ENCODE measurements at regions not wholly inside any gene's neighbourhood (a gene's known extent, or its start where the extent isn't known, plus 50 kb on each side); places are given as distances from the start of the nearest gene placed in this dataset.

DNA sequence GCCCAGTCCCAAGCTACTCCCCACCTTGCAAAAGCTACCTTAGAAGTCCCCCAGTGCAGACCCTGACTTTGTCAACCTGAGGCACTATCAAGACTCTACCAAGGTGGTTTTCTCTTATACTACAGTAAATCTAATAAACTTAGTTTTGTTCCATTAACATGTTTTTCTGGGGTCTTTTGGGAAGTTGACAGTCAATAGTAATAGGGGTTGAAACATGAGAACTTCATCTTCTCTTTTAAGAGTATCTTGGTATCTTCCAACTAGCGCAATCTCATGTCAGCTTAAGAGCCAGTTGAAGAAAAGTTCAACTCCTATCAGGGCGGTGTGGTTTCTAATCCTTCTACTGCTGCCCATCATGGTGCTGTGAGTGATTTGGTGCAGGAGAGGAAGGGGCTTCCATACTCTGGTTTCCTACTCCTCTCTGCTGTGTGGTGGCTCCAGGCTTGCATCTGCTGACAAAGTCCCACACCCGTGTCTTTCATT lies 164.2 kb downstream of the FOXA2 start:
- TF ChIP-seq CTCF (IDR thresholded peaks at IDR 0.05; ENCODE audit: low read depth, low read length): no peak
- no peak overlapping the region for H3K4me3 ChIP-seq (ENCODE audit: low read depth, low read length)
- peaks cover 40% of the 10 kb centered on the region for H3K27me3 ChIP-seq (ENCODE audit: insufficient read depth, low read depth, severe bottlenecking)
- no peaks in the 10 kb centered on the region for H3K36me3 ChIP-seq
- H3K27ac ChIP-seq: no peak overlapping the region
- DNase-seq: no peak
- H3K9me3 ChIP-seq (ENCODE audit: severe bottlenecking): no peaks in the 10 kb centered on the region

DNA sequence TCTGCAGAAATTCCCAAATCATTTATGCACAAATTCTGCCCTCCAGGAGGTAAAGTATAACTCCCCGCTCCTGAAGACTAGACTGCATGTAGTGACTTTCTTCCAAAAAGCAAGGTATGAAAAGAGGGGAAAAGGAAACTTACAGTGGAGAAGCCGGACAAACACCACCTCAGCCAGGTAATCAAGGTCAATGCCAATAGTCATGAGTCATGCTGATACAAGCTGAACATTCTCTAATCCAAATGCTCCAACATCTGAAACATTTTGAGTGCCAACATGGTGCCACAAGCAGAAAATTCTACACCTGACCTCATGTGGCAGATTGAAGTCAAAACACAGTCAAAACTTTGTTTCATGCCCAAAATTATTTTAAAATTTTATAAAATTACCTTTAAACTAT lies 165.6 kb downstream of the FOXA2 start:
- DNase-seq: no peak
- H3K27me3 ChIP-seq (ENCODE audit: insufficient read depth, low read depth, severe bottlenecking): peaks cover 42% of the 10 kb centered on the region
- no peaks in the 10 kb centered on the region for H3K9me3 ChIP-seq (ENCODE audit: severe bottlenecking)
- TF ChIP-seq CTCF (IDR thresholded peaks at IDR 0.05; ENCODE audit: low read depth, low read length): no peak
- no peaks in the 10 kb centered on the region for H3K36me3 ChIP-seq
- H3K4me3 ChIP-seq (ENCODE audit: low read depth, low read length): no peak overlapping the region
- no peak overlapping the region for H3K27ac ChIP-seq

DNA sequence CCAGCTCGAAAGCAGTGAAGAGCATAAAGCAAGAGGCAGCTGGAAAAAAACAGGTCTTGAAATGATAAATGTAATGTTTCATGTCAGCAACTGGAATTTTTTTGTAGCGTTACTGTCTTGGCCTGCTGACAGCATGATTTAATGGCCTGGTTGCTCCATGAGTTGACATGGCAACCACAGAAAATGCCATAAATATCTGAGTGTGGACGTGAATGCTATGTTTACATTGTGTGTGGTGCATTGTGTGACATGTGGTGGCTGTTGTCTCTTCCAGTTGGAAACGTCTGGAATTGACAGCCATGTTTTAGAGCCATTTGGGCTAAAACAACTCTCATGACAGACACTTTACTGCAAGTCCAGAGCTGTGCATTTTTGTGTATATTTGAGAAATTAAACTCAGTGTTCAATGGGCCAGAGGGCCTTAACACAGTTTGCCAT lies 170.0 kb downstream of the FOXA2 start:
- peaks cover 42% of the 10 kb centered on the region for H3K27me3 ChIP-seq (ENCODE audit: insufficient read depth, low read depth, severe bottlenecking)
- no peak overlapping the region for H3K27ac ChIP-seq
- no peaks in the 10 kb centered on the region for H3K36me3 ChIP-seq
- TF ChIP-seq CTCF (IDR thresholded peaks at IDR 0.05; ENCODE audit: low read depth, low read length): no peak
- DNase-seq: no peak
- H3K9me3 ChIP-seq (ENCODE audit: severe bottlenecking): no peaks in the 10 kb centered on the region
- H3K4me3 ChIP-seq (ENCODE audit: low read depth, low read length): no peak overlapping the region

DNA sequence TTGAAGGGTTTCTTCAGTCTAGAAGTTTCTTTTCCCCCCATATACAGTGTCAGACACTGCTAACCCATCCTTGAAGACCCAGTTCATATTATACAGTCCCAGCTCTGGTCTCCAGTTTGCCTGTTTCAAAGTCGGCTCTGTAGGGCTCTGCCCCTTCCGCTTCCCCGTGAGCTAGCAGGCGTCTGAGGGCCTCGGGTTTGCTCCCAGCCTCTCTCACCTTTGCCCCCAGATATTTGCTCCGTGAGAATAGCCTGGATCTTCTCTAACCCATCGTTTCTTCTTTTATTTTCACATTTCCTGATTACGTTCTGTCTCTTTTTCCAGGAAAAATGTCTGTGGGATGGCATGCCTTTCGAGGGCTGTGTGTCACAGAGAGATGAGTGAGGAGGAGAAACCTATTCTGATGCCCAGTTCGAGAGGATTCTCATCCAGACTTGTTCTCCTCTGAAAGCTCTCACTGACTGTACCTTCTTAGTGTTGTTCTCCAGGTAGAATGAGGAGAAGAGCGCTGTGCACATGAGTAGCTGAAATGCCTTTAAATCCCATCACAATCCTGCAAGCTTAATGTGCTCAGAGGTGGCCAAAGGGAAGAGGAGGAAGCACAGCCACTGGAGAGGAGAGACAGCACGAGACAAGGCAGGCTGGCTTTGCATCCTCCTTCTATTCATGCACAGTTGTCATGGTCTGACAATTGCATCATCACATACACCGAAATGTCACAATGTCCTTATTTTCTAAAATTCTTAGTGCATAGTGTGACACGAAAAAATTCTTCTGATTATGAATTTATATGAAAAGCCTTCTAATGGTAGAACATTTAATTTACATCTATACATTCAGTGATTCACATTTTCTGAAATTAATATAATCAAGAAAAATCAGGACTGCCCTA lies 171.1 kb downstream of the FOXA2 start:
- no peak for DNase-seq
- H3K27ac ChIP-seq: no peak overlapping the region
- H3K36me3 ChIP-seq: no peaks in the 10 kb centered on the region
- H3K4me3 ChIP-seq (ENCODE audit: low read depth, low read length): no peak overlapping the region
- TF ChIP-seq CTCF (IDR thresholded peaks at IDR 0.05; ENCODE audit: low read depth, low read length): no peak
- H3K27me3 ChIP-seq (ENCODE audit: insufficient read depth, low read depth, severe bottlenecking): peaks cover 36% of the 10 kb centered on the region
- H3K9me3 ChIP-seq (ENCODE audit: severe bottlenecking): no peaks in the 10 kb centered on the region

- DNase-seq: no peak
- Histone ChIP-seq H3K27ac (no peak overlapping the region), H3K4me3 (ENCODE audit: low read depth, low read length) (no peak overlapping the region), H3K36me3 (no peaks in the 10 kb centered on the region), H3K27me3 (ENCODE audit: insufficient read depth, low read depth, severe bottlenecking) (peaks cover 33% of the 10 kb centered on the region), H3K9me3 (ENCODE audit: severe bottlenecking) (no peaks in the 10 kb centered on the region)
- TF ChIP-seq CTCF (IDR thresholded peaks at IDR 0.05; ENCODE audit: low read depth, low read length): no peak
Measured at GRCh38 chr20:22411627-22412450, 172.5 kb downstream of the FOXA2 start.

Data from WERI-Rb-1 (cell line).